K562 (cell line): ENCODE measurements at regions not wholly inside any gene's neighbourhood (a gene's known extent, or its start where the extent isn't known, plus 50 kb on each side); places are given as distances from the start of the nearest gene placed in this dataset.

ENCODE experiments used
- ATAC-seq: fragments of 200-7000 bp; cut with Tn5 transposase; 3 replicates; pipeline ENCODE4 v1.9.1; 2020; ENCODE audit warnings: moderate library complexity
- BruUV-seq: library from RNA; stranded (reverse); fragments of 400-500 nt; replicated peaks from 2 replicates; lab custom pipeline; 2021; lab: Mats Ljungman, UMichigan
- CTCF ChIA-PET: fragments of 300-600 bp; formaldehyde crosslinking; extraction: SDS; loops from one replicate; lab custom pipeline; 2021; ENCODE audit warnings: low intra/inter-chr PET ratio; lab: Yijun Ruan, JAX
- POLR2A ChIA-PET: fragments of 300-600, 350-650 bp; sonication (Branson Sonifier 250); formaldehyde crosslinking; extraction: SDS; loops from one replicate; lab custom pipeline; 2021; ENCODE audit warnings: antibody characterized with exemption, inconsistent platforms; lab: Yijun Ruan, JAX
- DNase-seq, 4 experiments: peaks; one replicate each; pipeline versions ENCODE4 v3.0.0 to v3.0.0-alpha.2; 2011 to 2018; ENCODE audit warnings: low spot score in 3 of 4, mixed read lengths in 3 of 4; ENCODE audit errors: extremely low read depth in 1 of 4
- FAIRE-seq: peaks from 2 replicates; lab custom pipeline; 2011; peaks lifted over from hg19 to GRCh38; lab: Jason Lieb, UNC
- H2AFZ ChIP-seq: 2 replicates; pipeline ENCODE4 v1.6.0; 2011; ENCODE audit warnings: low read depth, low read length, control low read depth, inconsistent platforms
- H3K27ac ChIP-seq: fragments of 200-600 bp; 3 replicates; pipeline ENCODE4 v1.8.0; 2011; ENCODE audit warnings: low read depth, mild to moderate bottlenecking, control low read depth, inconsistent platforms, low read length, moderate library complexity, mixed read lengths; ENCODE audit errors: extremely low read depth
- H3K27me3 ChIP-seq, 2 experiments: fragments of 300-600 bp in 1 of 2; 2 replicates in 1 of 2; 3 replicates in 1 of 2; pipeline versions ENCODE4 v1.6.0 to v1.8.0; 2011; ENCODE audit warnings: inconsistent platforms in 2 of 2, low read length in 2 of 2, mild to moderate bottlenecking in 1 of 2, mixed read lengths in 1 of 2, moderate library complexity in 1 of 2; ENCODE audit not compliant: control insufficient read depth in 2 of 2, insufficient read depth in 2 of 2
- H3K36me3 ChIP-seq: fragments of 300-600 bp; 3 replicates; pipeline ENCODE4 v1.8.0; 2011; ENCODE audit warnings: mild to moderate bottlenecking, low read length, inconsistent platforms; ENCODE audit not compliant: control insufficient read depth, insufficient read depth
- H3K4me1 ChIP-seq, 2 experiments: fragments of 200-600 bp in 1 of 2; replicated peaks in 1 of 2; 2 replicates in 1 of 2; 3 replicates in 1 of 2; pipeline versions ENCODE4 v1.5.1 to v1.8.0; 2011; ENCODE audit warnings: inconsistent platforms in 2 of 2, low read length in 2 of 2, mild to moderate bottlenecking in 1 of 2, mixed read lengths in 1 of 2, moderate library complexity in 1 of 2; ENCODE audit not compliant: control insufficient read depth in 2 of 2, insufficient read depth in 2 of 2
- H3K4me2 ChIP-seq: 2 replicates; pipeline ENCODE4 v1.6.1; 2011; ENCODE audit warnings: low read length, control low read depth, inconsistent platforms, mixed read lengths; ENCODE audit not compliant: insufficient read depth
- H3K4me3 ChIP-seq: fragments of 200-600 bp; sonication (generic), shearing (Covaris generic); 2 replicates; pipeline ENCODE4 v1.5.1; 2016; ENCODE audit warnings: control low read depth, inconsistent platforms
- H3K79me2 ChIP-seq: fragments of 200-600 bp; 3 replicates; pipeline ENCODE4 v1.8.0; 2011; ENCODE audit warnings: low read length, inconsistent platforms; ENCODE audit not compliant: control insufficient read depth, insufficient read depth
- H3K9ac ChIP-seq, 2 experiments: 2 replicates each; pipeline versions ENCODE4 v1.6.0 to v1.6.1; 2011; ENCODE audit warnings: low read depth in 2 of 2, low read length in 2 of 2, control low read depth in 1 of 2, inconsistent platforms in 1 of 2, mild to moderate bottlenecking in 1 of 2, mixed read lengths in 1 of 2; ENCODE audit not compliant: insufficient read depth in 1 of 2
- H3K9me1 ChIP-seq: one replicate; pipeline ENCODE4 v1.6.0; 2011; ENCODE audit warnings: inconsistent platforms, mild to moderate bottlenecking, low read length, moderate library complexity; ENCODE audit not compliant: control insufficient read depth, insufficient read depth
- H3K9me3 ChIP-seq: replicated peaks from 2 replicates; pipeline ENCODE4 v1.5.1; 2011; ENCODE audit warnings: low read depth, low read length, inconsistent platforms; ENCODE audit not compliant: control insufficient read depth, insufficient read depth
- H4K20me1 ChIP-seq: replicated peaks from 2 replicates; pipeline ENCODE4 v1.6.1; 2011; ENCODE audit warnings: low read length, inconsistent platforms, mixed read lengths; ENCODE audit not compliant: control insufficient read depth, insufficient read depth
- RERE ChIP-seq: sonication (generic); formaldehyde crosslinking; IDR thresholded peaks from 2 replicates; pipeline ENCODE4 v1.8.0; 2023; ENCODE audit warnings: missing genetic modification reagents, mild to moderate bottlenecking, borderline replicate concordance
- RFX5 ChIP-seq: IDR thresholded peaks from 2 replicates; pipeline ENCODE4 v1.6.1; 2011; ENCODE audit warnings: low read depth, mild to moderate bottlenecking, improper control_type of control experiment, low read length
- ZBED1 ChIP-seq: IDR thresholded peaks from 2 replicates; pipeline ENCODE4 v1.6.1; 2014
- ZNF785 ChIP-seq: fragments of 250-450 bp; sonication (Bioruptor Pico); IDR thresholded peaks from 2 replicates; pipeline ENCODE4 v1.4.0; 2020; ENCODE audit warnings: mild to moderate bottlenecking
- in situ Hi-C: fragments of 300-500 bp; cut with MboI; formaldehyde crosslinking; loops from 4 replicates; pipeline ENCODE4 v1.15.0; 2018; ENCODE audit warnings: inconsistent platforms, mixed read lengths
- intact Hi-C: fragments of 100-400 bp; cut with micrococcal nuclease; formaldehyde crosslinking; loops from 2 replicates; pipeline ENCODE4 v1.14.2; 2022

GRCh38 chr10:108307250-108307924 lies 1142.9 kb upstream of the SORCS1 start:
- CTCF ChIA-PET: no interaction called here
- no peak for FAIRE-seq

More at GRCh38 chr10:108307250-108307924, 1142.9 kb upstream of the SORCS1 start:
- H3K4me1 ChIP-seq: no peaks in the 10 kb centered on the region
- H3K9me1 ChIP-seq: no peaks in the 10 kb centered on the region
- BruUV-seq: no TSS peak
- H3K79me2 ChIP-seq: no peaks in the 10 kb centered on the region
- H3K9me3 ChIP-seq: no peaks in the 10 kb centered on the region
- H3K9ac ChIP-seq: no peak overlapping the region
- no peak overlapping the region for H2AFZ ChIP-seq
- TF ChIP-seq ZBED1 (no peak), RERE (CRISPR knock-in tag) (no peak), RFX5 (no peak), ZNF785 (no peak)
- ATAC-seq (no peak), DNase-seq (no peak)
- H3K36me3 ChIP-seq: no peaks in the 10 kb centered on the region
- POLR2A ChIA-PET: no interaction called here
- H4K20me1 ChIP-seq: no peaks in the 10 kb centered on the region
- H3K27me3 ChIP-seq: no peaks in the 10 kb centered on the region
- H3K27ac ChIP-seq: no peak overlapping the region
- H3K4me2 ChIP-seq: no peak overlapping the region
- intact Hi-C loops: no loop called here
- H3K4me3 ChIP-seq: no peak overlapping the region
- in situ Hi-C loops: no loop called here
